T47D (cell line): ENCODE measurements at regions not wholly inside any gene's neighbourhood (a gene's known extent, or its start where the extent isn't known, plus 50 kb on each side); places are given as distances from the start of the nearest gene placed in this dataset.

Source experiments
- DNase-seq, 2 experiments: peaks; one replicate each; pipeline versions ENCODE4 v3.0.0 to v3.0.0-alpha.2; 2011 to 2012; ENCODE audit warnings: low read depth in 1 of 2, low spot score in 1 of 2
- JUND ChIP-seq: IDR thresholded peaks from 2 replicates; pipeline ENCODE4 v1.6.1; 2012; ENCODE audit warnings: low read depth
- in situ Hi-C: cut with HindIII; loops from 2 replicates; pipeline ENCODE4 v1.10.0; 2016; ENCODE audit warnings: low sequenced_read_pairs, low pct_unique_long_range_greater_than_20kb

- in situ Hi-C loops = no loop called here
- DNase-seq = no peak
- no peak for TF ChIP-seq JUND
These were observed 56.9 kb upstream of the SLC25A33 start for GRCh38 chr1:9482403-9482802.

- no peak for TF ChIP-seq JUND
- in situ Hi-C loops = no loop called here
- DNase-seq = no peak
These were observed 56.3 kb upstream of the SLC25A33 start for GRCh38 chr1:9482816-9483572.

- DNase-seq = no peak
- in situ Hi-C loops = no loop called here
These were observed 52.7 kb upstream of the SLC25A33 start for GRCh38 chr1:9486466-9487140.

More at GRCh38 chr1:9486466-9487140, 52.7 kb upstream of the SLC25A33 start:
- no peak for TF ChIP-seq JUND
